NCI-H1092 treated with DMSO at 0.1 percent for 48 hours (cell line): ENCODE measurements at regions not wholly inside any gene's neighbourhood (a gene's known extent, or its start where the extent isn't known, plus 50 kb on each side); places are given as distances from the start of the nearest gene placed in this dataset.
"Not testable (repeated sequence)": the region's sequence is repeated elsewhere in the genome, so short reads cannot be mapped to it uniquely, and the experiment has no call there.

ENCODE experiments used
- DNase-seq: peaks from one replicate; lab custom pipeline; 2025; lab: John Stamatoyannopoulos, UW

- DNase-seq, result no peak
These were observed 351.7 kb downstream of the NPIPA8 start for GRCh38 chr16:17984810-17985209.

GRCh38 chr16:17983847-17984639 lies 352.5 kb downstream of the NPIPA8 start:
- no peak for DNase-seq

- DNase-seq, result no peak
These were observed 353.4 kb downstream of the NPIPA8 start for GRCh38 chr16:17983114-17983513.

- no peak for DNase-seq
These were observed 359.3 kb downstream of the NPIPA8 start for GRCh38 chr16:17977260-17977659.

GRCh38 chr16:17972460-17972943 lies 364.0 kb downstream of the NPIPA8 start:
- DNase-seq, result no peak

- DNase-seq, result no peak
These were observed 365.7 kb downstream of the NPIPA8 start for GRCh38 chr16:17970816-17971331.

- DNase-seq, result no peak
These were observed 366.3 kb downstream of the NPIPA8 start for GRCh38 chr16:17970157-17970765.

GRCh38 chr16:17965133-17965900 lies 371.2 kb downstream of the NPIPA8 start:
- no peak for DNase-seq

GRCh38 chr16:17964196-17964595 lies 372.3 kb downstream of the NPIPA8 start:
- DNase-seq, result no peak

- no peak for DNase-seq
These were observed 373.2 kb downstream of the NPIPA8 start for GRCh38 chr16:17963185-17963836.

- no peak for DNase-seq
These were observed 373.8 kb downstream of the NPIPA8 start for GRCh38 chr16:17962726-17963125.

- DNase-seq, result not testable (repeated sequence)
These were observed 374.7 kb downstream of the NPIPA8 start for GRCh38 chr16:17961822-17962221.

- no peak for DNase-seq
These were observed 385.2 kb downstream of the NPIPA8 start for GRCh38 chr16:17951378-17951777.

GRCh38 chr16:17949982-17950250 lies 386.6 kb downstream of the NPIPA8 start:
- DNase-seq, result no peak

GRCh38 chr16:17949141-17949981 lies 387.2 kb downstream of the NPIPA8 start:
- no peak for DNase-seq

GRCh38 chr16:17947637-17948036 lies 388.9 kb downstream of the NPIPA8 start:
- no peak for DNase-seq

- no peak for DNase-seq
These were observed 389.4 kb downstream of the NPIPA8 start for GRCh38 chr16:17947165-17947564.

GRCh38 chr16:17945080-17945601 lies 391.4 kb downstream of the NPIPA8 start:
- no peak for DNase-seq

- DNase-seq, result no peak
These were observed 392.2 kb downstream of the NPIPA8 start for GRCh38 chr16:17944345-17944744.

- DNase-seq, result no peak
These were observed 394.5 kb downstream of the NPIPA8 start for GRCh38 chr16:17942067-17942466.
